HG02885 (cell line): ENCODE measurements at regions not wholly inside any gene's neighbourhood (a gene's known extent, or its start where the extent isn't known, plus 50 kb on each side); places are given as distances from the start of the nearest gene placed in this dataset.

Source experiments
- ATAC-seq: cut with Tn5 transposase; IDR thresholded peaks from one replicate; pipeline ENCODE4 v1.9.1; 2021; ENCODE audit warnings: mild to moderate bottlenecking; ENCODE audit not compliant: unreplicated experiment, poor library complexity

DNA sequence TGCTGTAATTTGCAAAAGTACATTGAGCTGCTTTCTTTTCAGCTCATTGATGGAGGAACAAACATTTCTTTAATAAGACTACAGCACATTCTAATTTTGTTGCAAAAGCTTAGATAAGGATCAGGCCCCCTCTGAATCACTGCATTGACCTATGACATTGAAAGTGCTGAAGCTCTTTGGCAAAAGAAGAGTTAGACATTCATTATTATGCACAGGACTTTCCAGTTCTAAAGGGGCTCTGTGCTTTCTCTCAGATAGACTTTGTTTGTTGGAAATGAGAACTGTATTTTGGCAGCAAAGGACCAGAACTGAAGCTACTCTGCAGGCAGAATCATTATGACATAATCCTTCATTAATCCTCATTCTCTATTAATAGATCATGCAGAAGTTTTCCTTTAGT is 252.9 kb upstream of the SOX2 start:
- no peak for ATAC-seq

DNA sequence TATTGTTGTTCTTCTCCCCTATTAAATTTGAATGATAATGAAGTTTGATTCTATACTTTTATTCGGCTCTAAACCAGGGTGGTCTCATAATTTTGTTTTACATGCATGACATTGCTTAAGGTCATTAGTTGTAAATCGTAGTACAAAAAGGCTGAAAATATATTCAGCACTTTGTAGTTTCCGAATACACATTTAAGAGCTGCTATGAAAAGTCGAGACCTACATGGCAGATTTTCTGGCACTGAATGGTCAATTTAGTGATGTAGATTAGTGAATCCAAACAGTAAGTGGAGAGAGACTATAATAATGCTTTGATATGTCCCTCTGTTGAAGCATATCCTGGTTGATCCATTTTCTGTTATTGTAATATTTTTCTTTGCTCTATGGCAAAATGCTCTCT is 254.0 kb upstream of the SOX2 start:
- no peak for ATAC-seq

DNA sequence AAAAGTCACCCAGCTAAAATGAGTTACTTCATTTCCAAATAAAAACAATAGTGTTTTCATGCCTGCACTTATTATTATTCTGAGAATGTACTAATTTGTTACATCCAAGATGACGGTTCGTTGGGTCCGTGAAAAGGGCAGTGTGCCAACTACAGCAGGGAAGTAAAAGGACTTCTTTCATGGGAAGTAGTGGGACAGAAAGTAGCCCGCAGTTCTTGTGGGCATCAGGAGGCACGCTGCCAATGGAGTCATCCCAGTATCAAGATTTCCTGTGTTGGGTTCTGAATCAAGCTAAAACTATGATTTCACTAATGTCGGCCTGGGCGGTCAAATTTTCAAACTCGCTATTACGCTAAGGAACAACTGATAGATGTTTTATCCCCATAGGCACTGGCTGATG is 254.5 kb upstream of the SOX2 start:
- no peak for ATAC-seq

DNA sequence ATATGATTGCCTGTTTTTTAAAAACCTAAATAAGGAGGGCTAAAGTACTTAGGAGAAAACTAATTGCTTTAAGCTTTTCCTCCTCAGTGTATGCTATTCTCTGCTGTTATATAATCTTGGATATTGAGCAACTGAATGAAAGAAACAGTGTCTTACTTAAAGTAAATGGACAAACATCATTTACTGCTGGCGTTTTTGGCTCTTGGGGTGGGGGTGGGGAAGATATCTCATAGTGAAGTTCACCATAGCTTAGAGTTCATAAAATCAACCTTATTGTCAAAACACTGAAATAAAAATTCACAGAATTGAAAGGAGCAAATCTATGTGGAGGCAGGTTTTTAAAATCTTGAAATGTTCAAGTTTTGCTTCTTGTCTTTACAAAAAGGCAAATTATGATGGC is 256.4 kb upstream of the SOX2 start:
- ATAC-seq: no peak

DNA sequence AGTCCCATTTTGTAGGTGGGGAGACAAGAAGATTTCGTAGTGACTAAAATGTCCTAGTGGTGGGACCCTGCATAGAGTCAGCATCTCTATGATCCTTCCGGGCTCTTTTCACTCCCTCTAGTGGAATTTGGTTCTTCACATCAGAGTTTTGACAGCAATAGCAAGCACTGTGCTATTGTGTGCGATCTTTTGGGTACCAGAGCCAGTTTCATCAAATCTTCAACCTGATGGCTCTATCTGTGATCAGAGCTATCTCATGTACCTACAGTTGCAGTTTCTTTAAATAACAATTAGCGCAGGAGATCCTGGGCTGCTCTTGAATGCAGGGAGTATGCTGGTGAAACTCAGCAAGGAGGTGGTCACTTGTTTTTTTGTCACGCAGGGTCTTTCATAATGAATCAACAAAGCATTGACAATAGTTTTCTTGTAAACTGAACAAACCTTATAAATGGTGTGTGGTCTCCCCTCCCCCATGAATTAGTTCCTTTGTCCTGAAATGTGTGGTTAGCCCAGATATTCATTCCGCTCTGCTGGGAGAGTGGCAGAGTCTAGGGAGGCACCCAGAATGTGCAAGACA is 257.2 kb upstream of the SOX2 start:
- no peak for ATAC-seq

DNA sequence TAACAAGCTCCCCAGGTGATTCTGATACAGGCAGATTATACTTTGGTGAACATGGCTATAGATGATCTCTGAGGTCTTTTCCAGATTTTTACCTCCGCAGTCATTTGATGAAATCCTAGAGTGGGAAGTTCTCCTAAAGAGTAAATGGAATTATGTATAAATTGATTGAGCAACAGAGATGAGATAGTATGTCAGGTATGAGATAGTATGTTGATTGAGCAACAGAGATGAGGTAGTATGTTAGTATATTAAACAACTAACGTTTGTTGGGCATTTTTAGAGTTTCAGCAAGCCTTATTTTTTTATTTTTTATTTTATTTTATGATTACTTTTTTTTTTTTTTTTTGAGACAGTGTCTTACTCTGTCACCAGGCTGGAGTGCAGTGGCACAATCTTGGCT is 265.0 kb upstream of the SOX2 start:
- ATAC-seq: no peak

DNA sequence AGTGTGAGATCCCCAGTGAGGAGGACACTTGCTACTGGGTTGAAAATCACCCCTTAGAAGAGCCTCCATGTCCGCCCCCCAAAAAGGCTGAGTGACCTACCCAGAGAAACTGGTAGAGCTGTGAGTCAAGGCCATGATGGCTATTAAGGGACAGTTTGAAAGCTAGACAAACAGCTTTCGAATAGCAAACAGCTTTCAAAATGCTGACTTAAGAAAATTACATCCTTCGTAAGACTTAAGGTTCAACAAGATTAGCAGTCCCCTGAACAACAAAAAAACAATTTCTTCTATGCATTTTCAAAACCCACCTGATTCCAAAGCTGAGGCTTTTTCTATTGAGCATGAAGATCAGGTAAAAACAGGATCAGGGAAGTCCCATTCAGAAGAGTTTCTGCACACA is 269.7 kb upstream of the SOX2 start:
- ATAC-seq: no peak

DNA sequence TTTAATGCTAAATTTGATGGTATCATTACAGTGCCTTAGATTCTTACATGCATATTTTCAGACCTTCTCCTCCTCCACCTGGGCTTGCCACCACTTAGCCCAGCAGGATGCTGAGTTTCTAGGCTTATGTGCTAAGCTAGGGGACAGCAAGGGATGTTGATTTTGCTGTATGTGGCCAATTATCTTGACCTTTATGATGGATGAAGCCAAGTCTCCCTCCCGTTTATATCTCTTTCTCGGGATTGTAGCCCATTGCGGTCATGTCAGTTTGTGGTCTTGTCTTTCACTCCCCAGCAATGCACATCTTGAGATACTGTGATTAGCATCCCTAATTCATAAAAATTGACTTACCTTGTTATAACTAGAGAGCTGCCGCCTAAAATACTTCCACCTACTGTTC is 278.7 kb upstream of the SOX2 start:
- ATAC-seq: no peak

DNA sequence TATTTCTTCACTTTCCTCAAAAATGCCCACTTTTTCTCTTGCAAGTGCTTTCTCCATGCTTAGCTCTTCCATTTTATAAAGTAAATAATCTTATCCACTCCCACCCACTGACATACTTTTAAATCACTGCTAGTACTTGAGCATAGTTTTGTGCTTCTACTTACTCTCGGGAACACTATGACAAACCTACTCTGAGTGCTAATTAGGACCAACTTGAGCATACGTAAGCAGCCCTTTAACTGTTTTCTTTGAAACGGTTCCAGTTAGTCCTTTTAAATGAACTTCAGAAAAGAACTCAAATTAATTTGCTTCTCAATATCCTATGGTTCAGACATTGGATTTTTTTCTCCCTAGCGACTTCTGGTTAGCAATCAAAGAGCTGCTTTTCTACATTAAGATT is 280.0 kb upstream of the SOX2 start:
- ATAC-seq: no peak

DNA sequence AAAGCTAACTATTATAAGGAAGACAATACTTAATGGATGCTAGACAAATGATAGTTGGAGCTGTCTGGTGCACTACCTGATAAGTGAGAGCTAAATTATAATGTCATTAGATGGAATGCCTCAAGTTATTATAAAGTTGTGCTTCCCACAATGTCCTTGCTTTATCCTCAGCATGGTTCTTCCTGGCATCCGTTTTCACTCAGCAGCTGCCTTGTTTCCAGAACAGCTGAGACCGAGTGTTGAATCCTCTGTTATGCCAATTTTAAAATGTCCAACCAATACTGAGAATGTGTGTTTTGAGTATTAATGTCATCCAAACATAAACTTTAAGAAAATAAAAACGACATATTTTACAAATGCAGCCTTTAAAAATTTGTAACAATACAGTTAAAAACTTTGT is 286.7 kb upstream of the SOX2 start:
- ATAC-seq: no peak

DNA sequence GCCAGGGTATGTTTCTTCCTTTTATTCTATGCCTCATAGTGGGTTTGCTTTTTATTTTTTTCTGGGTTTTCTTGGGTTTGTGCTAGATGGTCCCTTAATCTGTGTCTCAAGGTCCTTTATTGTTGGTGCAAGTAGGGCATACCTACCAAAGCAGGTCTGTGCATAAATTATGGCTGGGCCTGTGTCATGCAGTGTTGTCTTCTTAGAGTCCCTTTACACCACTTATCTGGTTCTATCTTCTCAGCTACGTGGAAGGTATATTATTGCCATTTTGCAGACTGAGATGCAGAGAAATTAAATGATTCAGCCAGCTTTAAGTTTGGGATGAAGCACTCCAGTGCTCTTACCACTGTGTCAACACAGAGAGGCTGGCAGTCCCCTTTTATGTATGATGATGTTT is 293.5 kb upstream of the SOX2 start:
- no peak for ATAC-seq

DNA sequence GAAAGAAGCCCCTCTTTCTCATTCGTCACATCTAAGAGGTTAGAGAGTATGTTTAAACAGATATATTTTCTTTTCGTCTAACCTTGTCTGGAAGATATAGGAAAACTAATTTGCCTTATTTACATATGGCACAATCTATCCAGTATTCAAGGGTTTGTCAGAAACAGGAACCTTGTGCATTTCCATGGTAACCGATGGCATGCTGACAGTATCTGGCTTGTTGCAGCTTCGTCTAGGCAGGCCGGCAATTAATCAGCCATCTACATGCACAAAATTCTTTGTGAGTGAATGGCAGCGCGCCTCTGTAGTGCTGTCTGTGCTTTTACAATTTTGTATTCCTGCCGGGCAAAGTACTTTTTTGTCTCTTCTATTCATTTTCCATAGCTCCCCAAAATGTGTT is 294.0 kb upstream of the SOX2 start:
- ATAC-seq: no peak

DNA sequence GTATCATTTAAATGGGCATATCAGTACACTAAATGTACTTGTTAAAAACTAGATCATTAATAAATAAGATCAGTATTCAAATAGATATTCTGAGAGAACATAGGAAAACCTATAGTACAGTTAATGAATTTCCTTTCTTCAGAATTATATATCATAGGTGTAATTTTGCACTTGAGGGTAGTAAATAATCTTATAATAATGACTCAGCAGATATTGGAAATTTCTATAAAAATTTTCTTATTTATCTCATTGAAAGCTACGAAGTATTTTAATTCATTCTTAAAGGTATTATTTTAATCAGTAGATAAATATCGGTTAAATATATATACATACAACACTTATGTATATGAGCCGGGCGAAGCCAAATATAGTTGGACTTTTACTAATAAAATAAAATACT is 300.9 kb upstream of the SOX2 start:
- ATAC-seq: no peak

DNA sequence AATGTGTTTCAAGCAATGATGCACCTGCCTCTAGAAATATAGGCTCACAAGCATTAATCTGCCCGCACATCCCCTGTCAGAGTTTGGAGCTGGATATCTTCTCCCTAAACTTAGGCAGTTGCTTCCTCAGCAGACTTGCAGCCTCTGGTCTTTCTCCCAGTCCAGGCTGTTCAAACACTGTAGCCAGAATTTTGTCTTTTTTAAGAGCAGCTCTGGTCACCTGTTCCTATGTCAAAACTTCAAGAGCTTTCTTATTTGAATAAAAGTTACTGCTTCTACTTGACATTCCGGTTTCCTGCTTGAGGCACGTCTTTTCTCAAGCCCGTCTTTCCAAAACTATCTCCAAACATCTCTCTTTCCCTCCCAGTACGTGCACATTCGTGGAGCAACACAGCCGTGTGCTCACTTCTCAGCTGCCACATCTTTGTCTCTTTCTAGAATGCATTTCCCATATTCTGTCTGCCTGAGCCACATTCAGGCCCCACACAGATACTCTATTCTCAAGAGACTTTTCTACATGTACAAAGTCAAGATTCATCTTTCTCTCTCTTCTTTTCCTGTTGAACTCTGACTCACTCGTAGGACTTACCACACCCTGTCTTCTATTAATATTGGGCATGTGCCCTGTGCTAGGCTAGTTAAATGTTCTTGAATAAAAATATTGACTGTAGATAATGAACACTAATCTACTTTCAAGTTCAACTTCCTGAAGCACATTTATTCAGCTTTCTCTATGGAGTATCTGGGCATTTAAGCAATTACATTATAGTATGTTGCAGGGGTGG is 307.7 kb upstream of the SOX2 start:
- no peak for ATAC-seq

DNA sequence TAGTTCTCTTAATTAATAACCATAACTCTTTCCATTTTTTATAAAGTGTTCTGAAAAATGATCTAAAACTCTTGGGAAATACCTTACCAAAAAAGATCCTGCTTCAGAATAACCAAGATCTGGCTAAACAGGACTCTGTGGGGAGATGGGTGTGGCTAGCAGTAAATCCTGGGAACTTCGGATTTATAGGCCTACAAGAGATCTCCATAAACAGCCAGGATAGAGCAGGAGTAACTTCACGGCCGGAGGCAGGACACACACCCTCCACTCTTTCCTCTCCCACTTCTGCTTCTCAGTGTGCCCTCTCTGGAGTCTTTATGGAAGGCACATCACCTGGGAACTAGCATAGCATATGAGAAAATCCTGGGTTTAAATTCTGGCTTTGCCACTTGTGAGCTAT is 309.4 kb upstream of the SOX2 start:
- ATAC-seq: no peak

DNA sequence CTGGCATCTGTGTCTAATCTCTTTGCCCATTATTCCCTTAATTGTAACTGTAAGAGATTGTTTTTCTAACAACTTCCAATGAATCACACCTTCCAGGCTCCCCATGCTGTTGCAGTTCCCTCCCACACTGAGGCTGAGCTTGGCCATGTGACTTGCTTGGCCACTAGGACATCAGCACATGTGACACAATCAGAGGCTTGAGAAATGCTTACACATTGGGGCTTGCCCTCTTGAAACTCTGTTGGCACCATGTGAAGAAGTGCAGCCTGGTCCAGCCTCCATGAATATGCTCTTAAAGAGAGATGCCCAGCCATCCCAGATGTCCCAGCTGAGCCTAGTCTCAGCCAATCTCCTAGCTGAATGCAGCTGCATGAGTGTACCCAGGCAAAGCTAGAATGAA is 326.8 kb upstream of the SOX2 start:
- ATAC-seq: no peak

DNA sequence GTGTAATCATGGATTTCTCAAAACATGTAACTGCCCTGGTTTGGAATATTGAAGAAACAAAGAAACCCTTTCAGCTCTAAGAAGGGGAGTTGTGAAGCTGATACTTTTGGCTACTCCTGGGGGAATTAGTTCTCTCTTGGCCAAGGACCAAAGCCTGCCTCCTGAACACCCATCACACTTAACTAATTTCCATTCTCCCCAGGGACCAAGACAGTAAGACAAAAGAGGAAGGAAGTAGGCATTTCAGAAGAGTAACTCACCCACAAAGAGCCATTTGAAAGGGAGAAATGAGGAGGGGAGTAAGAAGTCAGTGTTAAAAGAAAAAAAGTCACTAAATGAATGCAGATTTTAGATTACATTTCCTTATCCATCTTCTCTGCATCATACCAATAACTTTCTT is 328.0 kb upstream of the SOX2 start:
- no peak for ATAC-seq

DNA sequence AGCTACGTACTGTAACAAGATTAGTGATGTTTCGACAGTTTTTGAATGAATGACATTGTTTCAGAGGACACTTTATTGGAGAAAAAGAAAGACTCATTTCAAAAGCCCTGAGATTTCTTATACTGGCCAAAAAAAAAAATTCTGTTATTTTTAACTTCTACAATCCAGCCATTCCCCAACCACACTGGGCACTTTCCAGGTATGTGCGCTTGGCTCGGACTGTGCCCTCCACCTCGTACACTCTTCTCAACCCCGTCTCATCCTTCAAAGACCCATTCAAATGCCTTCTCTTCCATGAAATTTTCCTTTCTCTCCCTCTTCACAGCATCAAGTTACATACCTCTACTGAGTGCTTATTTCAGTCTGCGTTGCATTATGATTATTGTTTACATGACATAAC is 328.5 kb upstream of the SOX2 start:
- ATAC-seq: no peak

DNA sequence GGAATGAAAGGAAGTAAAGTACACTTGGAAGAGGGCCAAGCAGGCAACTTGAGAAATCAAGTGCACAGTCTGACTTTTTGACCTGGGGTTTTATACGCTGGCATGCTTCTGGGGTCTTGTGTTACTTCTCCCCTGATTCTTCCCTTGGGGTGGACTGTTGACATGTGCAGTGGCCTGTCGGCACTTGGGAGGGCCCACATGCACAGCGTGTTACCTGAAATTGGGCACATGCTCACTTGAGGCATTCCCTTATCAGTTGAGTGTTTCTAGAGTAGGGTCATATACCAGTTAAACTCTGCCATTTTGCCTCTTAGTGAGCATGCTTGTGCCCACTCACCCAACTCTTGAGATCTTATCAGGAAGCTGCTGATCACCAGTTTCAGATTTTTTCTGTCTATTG is 329.1 kb upstream of the SOX2 start:
- no peak for ATAC-seq

DNA sequence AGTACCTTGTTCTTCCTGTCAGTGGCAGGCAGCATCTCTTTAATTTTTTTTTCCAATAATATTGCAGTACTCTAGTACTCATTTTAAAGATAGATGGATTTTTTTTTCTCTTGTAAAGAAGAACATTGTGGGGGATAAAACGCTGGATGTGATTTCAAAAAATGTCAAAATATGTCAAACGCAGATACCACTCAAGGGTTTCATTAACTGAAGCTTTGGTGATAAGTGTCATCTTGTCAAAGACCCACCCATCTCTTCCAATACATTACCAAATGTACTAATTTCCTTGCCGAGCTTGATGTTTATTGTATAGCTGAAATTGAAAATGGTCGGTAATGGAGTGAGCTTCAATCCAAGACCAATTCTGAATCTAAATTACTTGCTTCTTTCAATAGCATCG is 332.4 kb upstream of the SOX2 start:
- ATAC-seq: no peak

DNA sequence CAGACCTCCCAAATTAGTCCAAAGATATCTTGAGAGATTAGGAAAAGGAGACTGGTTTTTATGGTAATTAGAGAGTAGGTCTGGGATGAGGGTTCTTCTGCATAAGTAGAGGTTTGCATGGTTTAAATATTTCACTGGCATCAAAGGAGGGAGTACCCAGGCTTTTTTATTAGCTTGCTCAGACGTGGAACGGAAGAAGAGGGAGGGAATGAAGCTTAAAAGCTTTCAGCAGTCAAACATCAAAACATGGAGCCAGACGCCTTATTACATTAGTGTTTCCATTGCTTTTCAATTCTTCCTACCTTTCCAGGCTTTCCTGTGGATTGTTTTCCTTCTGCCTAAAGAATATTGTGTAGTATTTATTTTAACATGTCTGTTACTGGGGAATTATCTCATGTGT is 342.1 kb upstream of the SOX2 start:
- ATAC-seq: no peak

DNA sequence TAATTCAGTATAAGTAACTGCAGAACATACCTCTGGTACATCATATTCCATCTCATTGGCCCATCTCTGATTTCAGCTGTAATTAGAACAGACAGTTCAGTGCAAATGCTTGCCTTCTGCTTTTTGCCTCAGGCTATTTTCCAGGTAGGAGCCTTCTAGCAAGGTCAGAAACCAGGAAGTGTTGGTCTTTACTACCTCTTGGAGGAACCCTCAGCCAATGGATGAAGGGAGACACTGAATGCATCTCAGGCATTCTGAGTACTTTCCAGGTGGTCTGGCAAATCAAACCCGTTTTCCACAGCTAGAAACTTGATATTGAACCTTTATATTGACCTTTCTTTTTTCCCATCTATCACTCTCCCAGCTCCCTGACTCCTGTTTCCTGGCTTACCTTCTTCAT is 348.5 kb upstream of the SOX2 start:
- ATAC-seq: no peak
